Gastrocnemius medialis (tissue), 4 donors: ENCODE measurements at regions not wholly inside any gene's neighbourhood (a gene's known extent, or its start where the extent isn't known, plus 50 kb on each side); places are given as distances from the start of the nearest gene placed in this dataset.

Experiments
- ATAC-seq, 2 donors: fragments of 150-250 bp; one replicate each; pipeline ENCODE4 v1.9.1; 2016
- DNase-seq, 2 donors: peaks; one replicate each; pipeline ENCODE4 v3.0.0-alpha.2; 2019
- H3K27ac ChIP-seq, 4 donors: fragments of 200-600 bp; sonication (generic); 1 replicate in 1 of 4; 2 replicates in 3 of 4; pipeline ENCODE4 v1.5.1; 2016 to 2018; ENCODE audit warnings: mild to moderate bottlenecking in 2 of 4, moderate library complexity in 1 of 4
- H3K27me3 ChIP-seq, 3 donors: fragments of 200-600 bp; sonication (generic) in 2 of 3; 1 replicate in 1 of 3; 2 replicates in 2 of 3; pipeline versions ENCODE4 v1.5.1 to v1.6.0; 2016 to 2019; ENCODE audit warnings: mild to moderate bottlenecking in 1 of 3, moderate library complexity in 1 of 3
- H3K36me3 ChIP-seq, 2 donors: fragments of 200-600 bp; sonication (generic) in 1 of 2; one replicate each; pipeline ENCODE4 v1.5.1; 2017 to 2018
- H3K4me1 ChIP-seq, 2 donors: fragments of 200-600 bp; sonication (generic) in 1 of 2; one replicate each; pipeline ENCODE4 v1.5.1; 2016 to 2017; ENCODE audit warnings: mild to moderate bottlenecking in 2 of 2
- H3K4me3 ChIP-seq, 4 donors: fragments of 200-600 bp; sonication (generic) in 3 of 4; 1 replicate in 1 of 4; 2 replicates in 3 of 4; pipeline ENCODE4 v1.5.1; 2016 to 2019; ENCODE audit warnings: mild to moderate bottlenecking in 2 of 4
- H3K9me3 ChIP-seq, 3 donors: fragments of 200-600 bp; sonication (generic) in 2 of 3; 1 replicate in 1 of 3; 2 replicates in 2 of 3; pipeline ENCODE4 v1.5.1; 2016 to 2019
- CTCF ChIP-seq, 5 experiments: fragments of 450-650 bp in 3 of 5; fragments of 200-600 bp in 2 of 5; sonication (generic) in 2 of 5; IDR thresholded peaks in 4 of 5; conservative IDR thresholded peaks in 1 of 5; 1 replicate in 4 of 5; 2 replicates in 1 of 5; pipeline ENCODE4 v1.5.1; 2016 to 2019; ENCODE audit warnings: antibody characterized with exemption in 5 of 5, mild to moderate bottlenecking in 3 of 5, moderate library complexity in 3 of 5
- POLR2A ChIP-seq, 2 donors: fragments of 450-650 bp; IDR thresholded peaks; one replicate each; pipeline ENCODE4 v1.6.1; 2017; ENCODE audit warnings: antibody characterized with exemption in 2 of 2, mild to moderate bottlenecking in 2 of 2, moderate library complexity in 2 of 2
- in situ Hi-C, 4 donors: fragments of 200-750 bp; cut with MboI; loops; one replicate each; pipeline versions ENCODE4 v1.15.0 to v1.8.0; 2017; ENCODE audit warnings: low sequenced_read_pairs in 4 of 4
- intact Hi-C: fragments of 100-400 bp; cut with DNase I; formaldehyde crosslinking; loops from one replicate; pipeline ENCODE4 v1.15.1; 2023; ENCODE audit warnings: low total_unique reads

- no peak for TF ChIP-seq CTCF (IDR thresholded peaks at IDR 0.05 in 4 of 5, conservative IDR thresholded peaks at IDR 0.05 in 1 of 5)
- TF ChIP-seq POLR2A (IDR thresholded peaks at IDR 0.05) = no peak
- H3K27ac ChIP-seq = no peak overlapping the region
- no peaks in the 10 kb centered on the region for H3K9me3 ChIP-seq
- H3K4me1 ChIP-seq = no peaks in the 10 kb centered on the region
- DNase-seq (no peak), ATAC-seq (no peak)
- H3K27me3 ChIP-seq = no peaks in the 10 kb centered on the region
- intact Hi-C loops (no loop called here), in situ Hi-C loops (no loop called here)
- H3K36me3 ChIP-seq = no peaks in the 10 kb centered on the region
- no peak overlapping the region for H3K4me3 ChIP-seq
Measured at GRCh38 chr2:12577091-12577490, 139.6 kb upstream of the TRIB2 start.

GRCh38 chr2:12577567-12578253, 139.0 kb upstream of the TRIB2 start:
- ATAC-seq (no peak), DNase-seq (no peak)
- H3K9me3 ChIP-seq = no peaks in the 10 kb centered on the region
- H3K36me3 ChIP-seq = no peaks in the 10 kb centered on the region
- TF ChIP-seq CTCF (IDR thresholded peaks at IDR 0.05 in 4 of 5, conservative IDR thresholded peaks at IDR 0.05 in 1 of 5) (no peak), POLR2A (IDR thresholded peaks at IDR 0.05) (no peak)
- H3K4me1 ChIP-seq = no peaks in the 10 kb centered on the region
- H3K27me3 ChIP-seq = no peaks in the 10 kb centered on the region
- intact Hi-C loops (no loop called here), in situ Hi-C loops (no loop called here)
- no peak overlapping the region for H3K27ac ChIP-seq
- H3K4me3 ChIP-seq = no peak overlapping the region

- Histone ChIP-seq H3K36me3 (no peaks in the 10 kb centered on the region), H3K27ac (no peak overlapping the region), H3K4me1 (no peaks in the 10 kb centered on the region), H3K27me3 (no peaks in the 10 kb centered on the region), H3K9me3 (no peaks in the 10 kb centered on the region), H3K4me3 (no peak overlapping the region)
- no peak for TF ChIP-seq POLR2A (IDR thresholded peaks at IDR 0.05)
- TF ChIP-seq CTCF (IDR thresholded peaks at IDR 0.05 in 4 of 5, conservative IDR thresholded peaks at IDR 0.05 in 1 of 5) = no peak
- DNase-seq (no peak), ATAC-seq (no peak)
- intact Hi-C loops (no loop called here), in situ Hi-C loops (no loop called here)
Measured at GRCh38 chr2:12579018-12579417, 137.7 kb upstream of the TRIB2 start.

- H3K27me3 ChIP-seq = no peaks in the 10 kb centered on the region
- no peaks in the 10 kb centered on the region for H3K4me1 ChIP-seq
- no peaks in the 10 kb centered on the region for H3K36me3 ChIP-seq
- H3K4me3 ChIP-seq = no peak overlapping the region
- no peak for TF ChIP-seq CTCF (IDR thresholded peaks at IDR 0.05 in 4 of 5, conservative IDR thresholded peaks at IDR 0.05 in 1 of 5)
- TF ChIP-seq POLR2A (IDR thresholded peaks at IDR 0.05) = no peak
- intact Hi-C loops = no loop called here
- H3K9me3 ChIP-seq = no peaks in the 10 kb centered on the region
- DNase-seq (no peak), ATAC-seq (no peak)
- H3K27ac ChIP-seq = no peak overlapping the region
- in situ Hi-C loops = no loop called here
Measured at GRCh38 chr2:12584338-12584737, 132.4 kb upstream of the TRIB2 start.

- H3K4me1 ChIP-seq = no peaks in the 10 kb centered on the region
- H3K9me3 ChIP-seq = no peaks in the 10 kb centered on the region
- in situ Hi-C loops (no loop called here), intact Hi-C loops (no loop called here)
- no peak overlapping the region for H3K27ac ChIP-seq
- no peak overlapping the region for H3K4me3 ChIP-seq
- ATAC-seq = no peak
- H3K36me3 ChIP-seq = no peaks in the 10 kb centered on the region
- TF ChIP-seq POLR2A (IDR thresholded peaks at IDR 0.05) (no peak), CTCF (IDR thresholded peaks at IDR 0.05 in 4 of 5, conservative IDR thresholded peaks at IDR 0.05 in 1 of 5) (no peak)
- H3K27me3 ChIP-seq = no peaks in the 10 kb centered on the region
- no peak for DNase-seq
Measured at GRCh38 chr2:12585784-12586183, 131.0 kb upstream of the TRIB2 start.
